HG02973 (cell line): ENCODE measurements at regions not wholly inside any gene's neighbourhood (a gene's known extent, or its start where the extent isn't known, plus 50 kb on each side); places are given as distances from the start of the nearest gene placed in this dataset.
"Not testable (repeated sequence)": the region's sequence is repeated elsewhere in the genome, so short reads cannot be mapped to it uniquely, and the experiment has no call there.

Experiments used
- ATAC-seq: cut with Tn5 transposase; IDR thresholded peaks from one replicate; pipeline ENCODE4 v1.9.1; 2021; ENCODE audit warnings: moderate library complexity; ENCODE audit not compliant: unreplicated experiment

- ATAC-seq, result no peak
Observed at GRCh38 chr13:69649063-69649392, 458.6 kb upstream of the ATXN8OS start.

GRCh38 chr13:69648340-69649062, 459.1 kb upstream of the ATXN8OS start:
- no peak for ATAC-seq

GRCh38 chr13:69644447-69644846, 463.2 kb upstream of the ATXN8OS start:
- ATAC-seq, result no peak

GRCh38 chr13:69641773-69642172, 465.9 kb upstream of the ATXN8OS start:
- ATAC-seq, result no peak

GRCh38 chr13:69633044-69633443, 474.6 kb upstream of the ATXN8OS start:
- ATAC-seq, result no peak

- ATAC-seq, result no peak
Observed at GRCh38 chr13:69623973-69624372, 483.7 kb upstream of the ATXN8OS start.

GRCh38 chr13:69619651-69620050, 488.0 kb upstream of the ATXN8OS start:
- no peak for ATAC-seq

GRCh38 chr13:69618838-69619237, 488.8 kb upstream of the ATXN8OS start:
- ATAC-seq, result no peak

GRCh38 chr13:69618393-69618792, 489.2 kb upstream of the ATXN8OS start:
- ATAC-seq, result no peak

- no peak for ATAC-seq
Observed at GRCh38 chr13:69617587-69617986, 490.0 kb upstream of the ATXN8OS start.

- no peak for ATAC-seq
Observed at GRCh38 chr13:69616396-69616795, 491.2 kb upstream of the ATXN8OS start.

- ATAC-seq, result not testable (repeated sequence)
Observed at GRCh38 chr13:69615055-69615454, 492.6 kb upstream of the ATXN8OS start.

- ATAC-seq, result no peak
Observed at GRCh38 chr13:69604698-69605097, 502.9 kb upstream of the ATXN8OS start.

GRCh38 chr13:69603144-69603853, 504.3 kb upstream of the ATXN8OS start:
- no peak for ATAC-seq

- ATAC-seq, result no peak
Observed at GRCh38 chr13:69601661-69602060, 506.0 kb upstream of the ATXN8OS start.

GRCh38 chr13:69600811-69601210, 506.8 kb upstream of the ATXN8OS start:
- ATAC-seq, result no peak

GRCh38 chr13:69597088-69597487, 510.5 kb upstream of the ATXN8OS start:
- no peak for ATAC-seq

GRCh38 chr13:69595181-69595580, 512.4 kb upstream of the ATXN8OS start:
- ATAC-seq, result no peak

- no peak for ATAC-seq
Observed at GRCh38 chr13:69591437-69591836, 516.2 kb upstream of the ATXN8OS start.

- no peak for ATAC-seq
Observed at GRCh38 chr13:69589531-69590235, 517.9 kb upstream of the ATXN8OS start.

- ATAC-seq, result no peak
Observed at GRCh38 chr13:69585656-69586055, 522.0 kb upstream of the ATXN8OS start.

- ATAC-seq, result no peak
Observed at GRCh38 chr13:69580255-69580654, 527.4 kb upstream of the ATXN8OS start.
